Stimulated activated naive B cell treated with anti-CD40 and anti-IgM and Interleukin-4, amounts not matched to agents 10 μg/mL and 1 μg/mL and 100 μg/mL, for 72 hours (primary cell): ENCODE measurements at regions not wholly inside any gene's neighbourhood (a gene's known extent, or its start where the extent isn't known, plus 50 kb on each side); places are given as distances from the start of the nearest gene placed in this dataset.

ENCODE experiments used
- ATAC-seq, 2 donors: fragments of 150-1000 bp; cut with Tn5 transposase; replicated peaks; 2 replicates each; pipeline ENCODE4 v1.10.0; 2021; ENCODE audit warnings: moderate library complexity in 1 of 2
- DNase-seq: peaks from one replicate; pipeline ENCODE4 v3.0.0; 2021
- H3K27ac Mint-ChIP-seq: one replicate; pipeline ENCODE4 v1.8.0; 2022; ENCODE audit warnings: mild to moderate bottlenecking, mixed read lengths
- H3K27me3 Mint-ChIP-seq, 2 donors: one replicate each; pipeline ENCODE4 v1.8.0; 2022; ENCODE audit warnings: mixed read lengths in 2 of 2
- H3K36me3 Mint-ChIP-seq, 2 donors: one replicate each; pipeline ENCODE4 v1.8.0; 2022; ENCODE audit warnings: mixed read lengths in 2 of 2, mild to moderate bottlenecking in 1 of 2
- H3K4me1 Mint-ChIP-seq, 2 donors: one replicate each; pipeline ENCODE4 v1.8.0; 2022; ENCODE audit warnings: mixed read lengths in 2 of 2, mild to moderate bottlenecking in 1 of 2
- H3K4me3 Mint-ChIP-seq, 2 donors: one replicate each; pipeline ENCODE4 v1.8.0; 2022; ENCODE audit warnings: mild to moderate bottlenecking in 2 of 2, mixed read lengths in 2 of 2, moderate library complexity in 1 of 2
- H3K9me3 Mint-ChIP-seq, 2 donors: one replicate each; pipeline ENCODE4 v1.8.0; 2022; ENCODE audit warnings: mixed read lengths in 2 of 2, mild to moderate bottlenecking in 1 of 2

DNA sequence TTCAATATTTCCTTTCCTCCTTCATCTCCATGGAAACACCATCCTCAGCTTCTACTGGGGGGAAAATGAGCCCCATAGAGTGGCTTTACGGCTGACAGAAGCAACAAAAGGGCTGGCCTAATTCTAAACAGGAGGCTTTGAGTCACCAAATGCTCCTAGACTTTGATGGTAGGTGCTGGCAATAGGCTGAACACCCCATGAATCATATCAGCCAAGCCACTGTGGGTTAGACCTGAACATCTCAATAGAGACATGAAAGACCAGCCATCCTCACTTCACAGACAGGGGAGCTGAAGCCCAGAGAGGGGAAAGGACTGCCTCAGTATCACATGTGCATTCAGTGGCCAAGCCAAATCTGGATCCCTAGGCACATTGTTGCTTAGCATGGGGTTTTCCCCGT is 107.6 kb downstream of the AMER1 start:
- Mint-ChIP-seq H3K9me3 (no peaks in the 10 kb centered on the region), H3K27ac (no peak overlapping the region), H3K27me3 (no peaks in the 10 kb centered on the region), H3K4me3 (no peak overlapping the region), H3K4me1 (no peaks in the 10 kb centered on the region), H3K36me3 (no peaks in the 10 kb centered on the region)
- no peak for DNase-seq
- ATAC-seq = no peak

DNA sequence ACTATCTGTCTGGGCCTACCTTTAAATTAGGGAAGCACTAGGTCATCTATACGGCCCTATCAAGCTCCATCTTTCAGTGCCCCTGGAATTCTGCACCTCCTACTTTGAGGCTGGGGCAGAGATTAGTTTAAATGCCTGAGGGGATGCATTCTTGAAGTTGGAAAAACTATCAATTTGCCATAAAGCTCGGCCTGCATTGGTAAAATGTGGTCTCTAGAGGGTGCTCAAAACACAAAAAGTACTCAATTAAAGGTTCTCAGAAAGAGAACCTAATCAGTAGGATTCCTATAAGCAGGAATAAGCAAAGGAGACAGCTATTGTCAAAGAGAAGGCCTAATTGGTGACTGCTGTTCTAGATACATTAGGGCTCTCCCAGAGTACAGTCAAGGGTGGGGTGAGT is 111.7 kb downstream of the AMER1 start:
- Mint-ChIP-seq H3K4me1 (no peaks in the 10 kb centered on the region), H3K9me3 (peaks cover 4 to 9% of the 10 kb centered on the region in 2 donors), H3K27me3 (peaks cover 0 to 4% of the 10 kb centered on the region in 2 donors), H3K36me3 (no peaks in the 10 kb centered on the region), H3K27ac (no peak overlapping the region), H3K4me3 (no peak overlapping the region)
- peak; percentile 0 for DNase-seq
- peak in 1 of 2 donors; percentile 27 for ATAC-seq
